ES-I3 (cell line): ENCODE measurements at regions not wholly inside any gene's neighbourhood (a gene's known extent, or its start where the extent isn't known, plus 50 kb on each side); places are given as distances from the start of the nearest gene placed in this dataset.

Experiments
- H3K36me3 ChIP-seq: 2 replicates; pipeline ENCODE4 v1.6.1; 2013; ENCODE audit warnings: mild to moderate bottlenecking, low read length, control low read depth, moderate library complexity; ENCODE audit not compliant: insufficient read depth
- H3K4me1 ChIP-seq: 2 replicates; pipeline ENCODE4 v1.6.1; 2013; ENCODE audit warnings: mild to moderate bottlenecking, control low read depth, low read length; ENCODE audit not compliant: insufficient read depth
- H3K9ac ChIP-seq: 2 replicates; pipeline ENCODE4 v1.6.1; 2013; ENCODE audit warnings: low read depth, mild to moderate bottlenecking, low read length, moderate library complexity
- H3K9me3 ChIP-seq: 2 replicates; pipeline ENCODE4 v1.6.1; 2013; ENCODE audit warnings: mild to moderate bottlenecking, low read length, moderate library complexity; ENCODE audit not compliant: control insufficient read depth, insufficient read depth

DNA sequence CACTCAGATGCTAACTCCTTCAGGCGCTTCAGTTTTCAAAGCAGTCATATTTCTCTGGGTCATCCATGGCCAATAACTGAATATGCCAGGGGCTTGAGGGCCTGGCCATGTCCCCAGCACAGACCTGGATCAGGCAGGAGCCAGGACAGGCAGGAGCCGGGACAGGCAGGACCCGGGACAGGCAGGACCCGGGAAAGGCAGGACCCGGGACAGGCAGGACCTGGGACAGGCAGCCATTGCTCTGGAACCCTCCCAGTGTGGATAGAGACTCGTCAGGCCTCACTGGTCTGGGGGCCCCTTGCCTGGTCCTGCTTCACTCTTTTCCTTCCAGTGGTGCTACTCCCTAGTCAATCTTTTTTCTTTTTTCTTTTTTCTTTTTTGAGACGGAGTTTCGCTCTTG, 117.5 kb upstream of the TEX51 start:
- Histone ChIP-seq H3K9me3 (no peaks in the 10 kb centered on the region), H3K9ac (no peak overlapping the region), H3K4me1 (no peaks in the 10 kb centered on the region), H3K36me3 (no peaks in the 10 kb centered on the region)

DNA sequence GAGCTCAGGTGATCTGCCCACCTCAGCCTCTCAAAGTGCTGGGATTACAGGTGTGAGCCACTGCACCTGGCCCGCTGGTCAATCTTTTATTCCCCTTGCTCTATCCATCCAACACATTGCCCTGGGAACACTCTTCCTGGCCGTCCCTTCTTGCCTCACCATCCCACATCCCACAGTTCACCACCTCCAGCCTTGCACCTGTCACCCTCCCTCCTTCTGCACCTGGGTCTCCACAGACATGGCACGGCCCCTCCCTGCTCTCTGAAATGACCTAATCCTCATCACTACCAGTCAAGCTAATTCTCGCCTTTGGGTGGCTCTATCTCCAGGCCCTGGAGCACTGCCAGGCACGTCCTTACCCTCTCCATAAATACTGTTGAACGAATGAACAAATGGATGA, 116.9 kb upstream of the TEX51 start:
- Histone ChIP-seq H3K36me3 (no peaks in the 10 kb centered on the region), H3K4me1 (no peaks in the 10 kb centered on the region), H3K9me3 (no peaks in the 10 kb centered on the region), H3K9ac (no peak overlapping the region)

DNA sequence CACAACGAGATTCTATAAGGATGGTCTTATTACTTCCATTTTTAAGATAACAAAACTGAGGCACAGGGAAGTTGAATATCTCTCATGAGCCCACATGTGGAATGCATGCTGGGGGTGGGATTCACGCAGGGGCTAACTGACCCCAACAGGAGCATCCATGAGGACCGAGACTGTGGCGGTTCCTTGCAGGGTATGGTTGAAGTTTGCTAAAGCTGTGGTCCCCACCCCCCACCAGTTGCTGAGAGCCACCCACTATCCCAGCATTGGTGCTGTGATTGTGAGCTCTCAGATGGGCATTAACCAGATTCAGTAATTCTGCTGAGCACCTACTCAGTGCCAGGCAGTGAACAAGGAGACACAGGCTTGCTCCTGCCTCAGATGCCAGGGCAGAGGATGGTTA, 116.0 kb upstream of the TEX51 start:
- no peaks in the 10 kb centered on the region for H3K9me3 ChIP-seq
- no peak overlapping the region for H3K9ac ChIP-seq
- H3K4me1 ChIP-seq: no peaks in the 10 kb centered on the region
- H3K36me3 ChIP-seq: no peaks in the 10 kb centered on the region

DNA sequence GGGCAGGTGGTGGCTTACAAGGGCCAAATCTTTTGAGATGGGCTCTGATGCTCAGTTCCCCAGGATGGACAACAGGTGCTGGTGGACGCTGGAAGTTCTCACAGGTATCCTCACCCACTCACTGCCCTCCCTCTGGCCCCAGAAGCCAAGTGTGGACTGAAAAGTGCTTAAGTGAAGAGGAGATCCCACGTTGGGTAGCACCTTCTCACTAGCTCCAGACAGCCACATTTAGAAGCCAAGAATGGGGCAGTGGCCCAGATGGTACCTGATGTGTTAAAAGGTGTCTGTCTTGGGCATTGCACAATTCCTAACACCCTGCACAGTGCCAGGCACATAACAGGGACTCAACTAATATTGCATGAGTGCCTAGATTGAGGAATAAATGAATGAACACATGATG, 115.3 kb upstream of the TEX51 start:
- Histone ChIP-seq H3K36me3 (no peaks in the 10 kb centered on the region), H3K4me1 (no peaks in the 10 kb centered on the region), H3K9ac (no peak overlapping the region), H3K9me3 (no peaks in the 10 kb centered on the region)

DNA sequence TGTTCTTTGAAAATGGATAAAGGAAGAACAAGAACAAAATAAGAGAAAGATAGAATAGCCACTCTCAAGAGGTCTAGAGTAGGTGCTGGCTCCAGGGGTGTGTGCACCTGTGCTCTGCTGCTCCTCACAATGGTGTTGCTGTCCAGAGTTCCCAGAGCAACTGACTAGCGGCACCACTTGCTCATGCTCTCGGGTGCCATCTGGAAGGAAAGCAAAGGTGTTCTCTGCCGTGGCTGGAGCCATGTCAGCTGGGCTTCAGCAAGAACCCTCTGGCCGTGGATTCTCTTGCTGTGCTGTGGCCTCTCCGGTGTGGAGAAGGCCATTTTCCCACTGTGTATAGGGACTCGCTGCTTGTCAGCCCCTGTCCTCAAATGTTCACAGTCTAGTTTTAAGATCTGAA, 114.6 kb upstream of the TEX51 start:
- Histone ChIP-seq H3K36me3 (no peaks in the 10 kb centered on the region), H3K9me3 (no peaks in the 10 kb centered on the region), H3K9ac (no peak overlapping the region), H3K4me1 (no peaks in the 10 kb centered on the region)

DNA sequence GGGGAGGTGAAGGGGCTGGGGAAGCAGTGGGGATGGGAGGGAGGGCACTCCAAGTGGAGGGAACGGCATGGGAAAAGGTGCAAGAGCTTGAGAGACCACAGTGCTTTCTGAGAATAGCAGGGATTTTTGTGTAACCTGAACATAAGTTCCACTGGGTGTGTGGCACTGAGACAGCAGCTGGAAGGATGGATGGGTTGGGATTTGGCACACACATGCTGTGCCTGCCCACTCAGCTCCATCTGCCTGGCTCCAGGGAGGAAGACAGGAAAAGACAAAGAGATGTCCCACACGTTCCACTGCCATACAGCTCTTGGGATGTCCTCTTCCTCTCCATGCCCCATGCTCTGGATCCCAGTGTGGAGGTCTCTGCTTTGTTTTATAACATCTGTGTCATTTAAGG, 114.1 kb upstream of the TEX51 start:
- no peaks in the 10 kb centered on the region for H3K4me1 ChIP-seq
- H3K9me3 ChIP-seq: no peaks in the 10 kb centered on the region
- no peaks in the 10 kb centered on the region for H3K36me3 ChIP-seq
- H3K9ac ChIP-seq: no peak overlapping the region

DNA sequence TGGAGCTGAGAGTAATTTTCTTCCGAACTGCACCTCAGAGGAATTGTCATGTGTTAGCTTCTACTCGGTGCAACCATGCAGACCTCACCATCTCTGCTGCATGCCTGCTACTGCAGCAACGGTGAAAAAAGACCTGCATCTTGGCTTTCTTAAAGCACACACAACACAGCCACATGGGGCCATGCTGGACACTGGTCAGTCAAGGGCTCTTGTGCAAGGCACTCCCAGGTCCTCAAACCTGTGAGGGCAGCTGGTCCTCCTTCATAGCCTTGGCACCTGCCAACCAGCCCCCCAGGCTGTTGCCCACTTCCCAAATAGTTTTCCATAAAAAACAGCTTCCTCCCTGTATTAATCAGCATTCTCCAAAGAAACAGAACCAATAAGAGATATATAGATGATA, 113.5 kb upstream of the TEX51 start:
- Histone ChIP-seq H3K9me3 (no peaks in the 10 kb centered on the region), H3K4me1 (no peaks in the 10 kb centered on the region), H3K36me3 (no peaks in the 10 kb centered on the region)

DNA sequence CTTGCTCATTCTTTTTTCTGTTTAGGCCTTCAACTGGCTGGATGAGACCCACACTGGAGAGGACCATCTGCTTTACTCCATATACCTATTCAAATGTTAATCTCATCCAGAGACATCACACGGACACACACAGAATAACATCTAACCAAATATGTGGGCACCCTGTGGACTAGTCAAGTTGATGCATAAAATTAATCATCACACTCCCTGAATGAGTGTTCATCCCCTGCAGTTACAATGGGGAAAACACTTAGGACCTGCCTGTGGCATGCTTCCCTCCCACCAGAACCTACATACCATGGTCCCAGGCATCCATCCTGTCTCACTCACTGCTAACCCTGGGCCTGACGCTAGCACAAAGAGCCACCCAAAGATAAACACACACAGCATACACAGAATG, 112.8 kb upstream of the TEX51 start:
- Histone ChIP-seq H3K4me1 (no peaks in the 10 kb centered on the region), H3K9me3 (no peaks in the 10 kb centered on the region), H3K9ac (no peak overlapping the region), H3K36me3 (no peaks in the 10 kb centered on the region)

More for the DNA sequence above, 113.5 kb upstream of the TEX51 start:
- H3K9ac ChIP-seq: no peak overlapping the region

DNA sequence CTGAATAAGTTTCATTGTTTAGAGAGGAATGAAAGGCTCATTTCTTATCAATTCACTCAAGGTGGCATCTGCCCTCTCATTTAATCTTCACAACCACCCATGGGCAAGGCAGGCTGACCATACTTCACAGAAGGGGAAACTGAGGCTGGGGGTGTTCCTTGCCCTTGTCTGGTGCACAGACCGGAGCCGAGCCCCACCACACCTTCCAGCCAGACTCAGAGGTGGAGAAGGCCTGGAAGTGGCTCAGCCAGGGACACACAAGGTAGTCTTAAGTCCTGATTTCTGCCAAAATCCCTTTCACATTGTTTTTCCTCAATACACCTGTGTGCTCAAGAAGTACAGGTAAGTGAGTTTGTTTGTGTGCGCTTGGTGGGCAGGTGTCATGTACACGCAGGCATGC, 111.9 kb upstream of the TEX51 start:
- Histone ChIP-seq H3K9ac (no peak overlapping the region), H3K36me3 (no peaks in the 10 kb centered on the region), H3K9me3 (no peaks in the 10 kb centered on the region), H3K4me1 (no peaks in the 10 kb centered on the region)

DNA sequence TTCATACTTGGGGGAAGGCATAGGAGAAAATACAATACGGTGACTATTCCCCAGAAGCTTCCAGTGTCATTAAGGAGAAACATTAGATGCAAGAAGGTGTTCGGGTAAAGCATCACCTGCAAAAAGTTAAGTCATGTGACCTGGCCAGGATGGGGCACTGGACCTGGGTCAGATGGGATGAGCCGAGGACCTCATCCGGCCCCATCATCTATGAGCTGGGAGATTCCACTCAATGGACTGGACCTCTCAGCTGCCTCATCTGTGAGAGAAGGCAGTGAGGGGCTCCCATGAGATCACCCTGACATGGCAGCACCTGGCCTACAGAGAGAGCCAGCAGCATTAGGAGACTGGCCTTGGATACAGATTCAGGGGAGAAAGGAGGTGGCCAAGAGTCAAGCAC, 111.4 kb upstream of the TEX51 start:
- H3K36me3 ChIP-seq: no peaks in the 10 kb centered on the region
- H3K9ac ChIP-seq: no peak overlapping the region
- H3K4me1 ChIP-seq: no peaks in the 10 kb centered on the region
- H3K9me3 ChIP-seq: no peaks in the 10 kb centered on the region

DNA sequence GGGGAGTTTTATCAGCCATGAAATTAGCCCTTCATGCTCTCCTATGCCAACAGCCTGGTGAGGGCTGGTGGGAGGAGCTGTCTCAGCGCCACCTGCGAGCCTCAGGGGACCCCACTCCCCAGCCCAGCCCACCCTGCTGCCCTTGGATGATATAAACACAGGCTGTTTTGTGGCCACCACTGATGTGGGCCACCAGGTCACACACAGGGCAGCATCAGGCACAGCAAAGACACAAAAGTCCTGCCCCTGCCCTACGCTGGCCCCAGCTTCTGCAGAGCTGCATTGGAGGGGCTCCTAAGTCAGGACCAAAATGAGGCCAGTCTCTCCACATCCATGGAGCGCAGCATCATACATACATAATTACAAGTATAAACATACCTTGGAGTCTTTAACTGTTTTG, 110.6 kb upstream of the TEX51 start:
- H3K9ac ChIP-seq: no peak overlapping the region
- no peaks in the 10 kb centered on the region for H3K4me1 ChIP-seq
- no peaks in the 10 kb centered on the region for H3K9me3 ChIP-seq
- H3K36me3 ChIP-seq: no peaks in the 10 kb centered on the region

DNA sequence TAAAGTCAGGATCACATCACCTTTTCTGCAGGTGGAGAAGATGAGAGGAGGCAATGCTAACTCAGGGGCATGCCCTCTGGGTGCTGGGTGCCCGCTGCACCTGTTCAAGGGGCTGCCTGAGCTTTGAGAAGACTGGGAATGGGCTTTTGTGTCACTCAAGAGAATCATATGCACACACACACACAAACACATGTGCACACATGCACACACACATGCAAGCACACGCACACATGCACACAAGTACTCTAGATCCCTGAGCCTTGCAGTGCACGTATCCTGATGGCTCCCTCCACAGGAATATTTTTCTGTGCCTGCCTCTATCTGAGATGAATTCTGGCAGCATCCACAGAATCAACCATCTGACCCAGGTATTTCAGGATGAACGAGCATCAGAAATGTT, 110.0 kb upstream of the TEX51 start:
- H3K36me3 ChIP-seq: no peaks in the 10 kb centered on the region
- H3K9ac ChIP-seq: no peak overlapping the region
- no peaks in the 10 kb centered on the region for H3K9me3 ChIP-seq
- no peaks in the 10 kb centered on the region for H3K4me1 ChIP-seq

DNA sequence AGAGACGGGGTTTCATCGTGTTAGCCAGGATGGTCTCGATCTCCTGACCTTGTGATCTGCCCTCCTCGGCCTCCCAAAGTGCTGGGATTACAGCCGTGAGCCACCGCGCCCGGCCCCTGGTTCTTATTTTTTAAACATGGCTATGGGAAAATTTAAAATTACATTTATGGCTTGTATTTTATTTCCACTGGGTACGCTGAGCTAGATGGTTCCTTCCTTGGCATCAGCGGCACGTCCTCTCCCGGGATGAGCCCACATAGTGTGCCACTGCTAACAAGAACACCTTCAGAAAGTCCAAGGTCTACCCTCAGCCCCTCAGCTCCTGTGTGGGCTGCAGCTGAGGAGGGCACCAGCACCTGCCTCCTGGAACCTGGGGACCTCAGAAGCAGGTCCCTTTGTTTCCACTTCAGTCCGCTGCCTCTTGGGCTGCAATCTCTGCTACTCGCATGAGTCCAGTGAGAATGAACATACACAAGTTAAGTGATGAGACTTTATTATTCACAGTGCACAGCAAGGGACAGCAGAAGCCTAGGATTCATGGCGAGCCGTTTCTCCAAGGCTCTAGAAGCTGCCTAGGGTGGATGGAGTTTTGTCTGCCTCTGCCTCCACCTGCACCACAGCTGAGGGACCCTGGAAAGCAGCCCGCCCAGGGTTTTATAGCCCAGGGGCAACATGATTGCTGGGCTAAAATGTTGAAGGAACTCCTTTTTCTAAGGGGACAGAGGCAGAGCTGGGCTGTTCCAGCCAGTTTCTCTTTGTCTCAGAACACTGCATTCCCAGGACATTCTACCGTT, 107.5 kb upstream of the TEX51 start:
- no peaks in the 10 kb centered on the region for H3K36me3 ChIP-seq
- H3K9ac ChIP-seq: no peak overlapping the region
- no peaks in the 10 kb centered on the region; the same call in 1 of the 2 replicates for H3K4me1 ChIP-seq
- no peaks in the 10 kb centered on the region for H3K9me3 ChIP-seq

DNA sequence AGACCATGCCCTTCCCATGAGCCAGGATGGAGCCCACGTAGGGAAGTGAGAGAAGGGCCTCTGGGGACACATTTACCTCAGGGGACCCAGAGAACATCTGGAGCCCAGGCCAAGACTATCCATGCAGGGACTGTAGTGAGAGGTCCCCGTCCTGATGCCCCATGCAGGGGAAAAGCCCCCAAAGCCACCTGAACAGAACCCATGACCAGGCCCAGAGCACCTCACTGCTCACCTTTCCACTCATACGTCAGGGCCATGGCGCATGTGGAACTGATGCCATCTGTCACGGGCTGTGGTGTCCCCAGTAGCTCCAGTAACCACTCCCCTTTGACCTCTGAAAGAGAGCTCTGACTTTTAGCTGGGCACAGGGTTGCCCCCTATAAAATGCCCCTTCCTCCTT, 106.5 kb upstream of the TEX51 start:
- H3K36me3 ChIP-seq: no peaks in the 10 kb centered on the region
- no peak overlapping the region for H3K9ac ChIP-seq
- H3K9me3 ChIP-seq: no peaks in the 10 kb centered on the region
- no peaks in the 10 kb centered on the region; the same call in 1 of the 2 replicates for H3K4me1 ChIP-seq

DNA sequence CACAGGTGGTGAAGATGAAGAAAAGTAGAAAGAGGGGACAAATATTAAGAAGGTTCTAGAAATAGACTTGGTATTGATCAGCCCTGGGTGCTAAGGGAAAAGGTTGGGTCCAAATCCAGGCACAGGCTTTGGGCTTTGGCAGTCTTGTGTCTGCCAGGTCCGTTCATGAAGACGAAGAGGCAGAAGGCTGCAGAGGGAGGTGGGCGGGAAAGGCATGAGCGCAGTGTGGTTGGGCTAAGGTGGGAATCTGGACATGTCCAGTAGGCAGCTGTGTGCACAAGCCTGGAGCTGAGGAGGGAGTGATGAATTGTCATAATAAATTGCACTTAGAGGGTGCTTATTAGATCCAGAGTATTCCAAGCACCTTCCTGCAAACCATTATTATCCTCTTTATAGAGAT, 105.7 kb upstream of the TEX51 start:
- Histone ChIP-seq H3K9me3 (no peaks in the 10 kb centered on the region), H3K36me3 (no peaks in the 10 kb centered on the region), H3K9ac (no peak overlapping the region), H3K4me1 (no peaks in the 10 kb centered on the region; the same call in 1 of the 2 replicates)
